Dermis microvascular lymphatic vessel endothelial cell (primary cell): ENCODE measurements at regions not wholly inside any gene's neighbourhood (a gene's known extent, or its start where the extent isn't known, plus 50 kb on each side); places are given as distances from the start of the nearest gene placed in this dataset.
"Not testable (repeated sequence)": the region's sequence is repeated elsewhere in the genome, so short reads cannot be mapped to it uniquely, and the experiment has no call there.

Experiments
- DNase-seq, 2 donors: peaks; one replicate each; pipeline versions ENCODE4 v3.0.0 to v3.0.0-alpha.2; 2010; ENCODE audit warnings: low read depth in 2 of 2

DNA sequence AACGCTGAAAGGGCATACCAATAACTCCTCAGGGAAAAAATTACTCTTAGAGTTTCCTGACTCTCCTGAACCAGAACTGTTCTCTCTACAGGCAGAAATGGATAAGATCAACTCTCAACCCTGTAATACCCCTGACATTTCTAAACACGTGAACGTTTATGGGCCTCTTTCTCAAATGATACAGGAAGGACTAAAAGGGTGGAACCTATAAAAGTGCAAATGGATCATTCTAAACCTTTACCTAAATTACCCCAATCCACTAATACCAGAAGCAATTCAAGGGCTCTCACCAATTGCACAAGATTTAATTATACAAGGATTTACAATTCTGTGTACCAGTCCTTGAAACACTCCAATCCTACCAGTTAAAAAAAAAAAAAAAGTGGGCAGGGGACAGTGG lies 98.0 kb upstream of the FAM174B start:
- no peak for DNase-seq

DNA sequence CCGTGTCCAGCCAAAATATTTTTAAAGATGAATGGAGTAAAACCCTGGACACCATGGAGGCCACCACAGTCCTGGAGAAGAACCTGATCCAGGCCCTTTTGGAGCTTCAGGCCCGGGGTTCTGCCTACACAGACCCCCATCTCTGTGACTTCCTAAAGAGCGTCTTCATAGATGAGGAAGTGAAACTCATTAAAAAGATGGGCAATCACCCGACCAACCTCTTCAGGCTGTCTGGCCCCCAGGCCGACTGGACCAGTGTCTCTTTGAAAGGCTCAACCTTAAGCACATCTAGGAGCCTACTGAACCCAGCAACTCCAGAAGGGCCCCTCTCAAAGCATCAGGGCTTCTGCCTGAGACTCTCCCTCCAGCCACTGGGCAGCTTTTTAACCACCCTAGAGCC lies 107.9 kb upstream of the FAM174B start:
- DNase-seq: no peak

DNA sequence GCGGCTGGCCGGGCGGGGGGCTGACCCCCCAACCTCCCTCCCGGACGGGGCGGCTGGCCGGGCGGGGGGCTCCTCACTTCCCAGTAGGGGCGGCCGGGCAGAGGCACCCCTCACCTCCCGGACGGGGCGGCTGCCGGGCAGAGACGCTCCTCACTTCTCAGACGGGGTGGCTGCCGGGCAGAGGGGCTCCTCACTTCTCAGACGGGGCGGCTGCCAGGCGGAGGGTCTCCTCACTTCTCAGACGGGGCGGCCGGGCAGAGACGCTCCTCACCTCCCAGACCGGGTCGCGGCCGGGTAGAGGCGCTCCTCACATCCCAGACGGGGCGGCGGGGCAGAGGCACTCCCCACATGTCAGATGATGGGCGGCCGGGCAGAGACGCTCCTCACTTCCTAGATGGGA lies 112.6 kb upstream of the FAM174B start:
- DNase-seq: not testable (repeated sequence)

DNA sequence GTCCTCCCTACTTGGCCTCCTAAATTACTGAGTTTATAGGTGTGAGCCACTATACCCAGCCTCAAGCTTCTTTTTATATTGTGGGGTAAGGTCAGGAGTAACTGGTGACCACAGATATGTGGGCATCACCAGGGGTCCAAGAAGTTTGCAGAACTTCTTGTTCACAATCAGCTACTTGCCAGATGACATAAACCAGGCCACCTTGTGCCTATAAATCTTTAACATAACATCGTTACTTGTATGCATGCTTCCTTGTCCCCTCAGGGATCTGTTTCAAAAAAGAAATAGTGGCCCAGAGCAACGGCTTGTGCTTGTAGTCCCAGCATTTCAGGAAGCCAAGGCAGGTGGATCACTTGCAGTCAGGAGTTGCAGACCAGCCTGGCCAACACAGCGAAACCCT lies 115.1 kb upstream of the FAM174B start:
- DNase-seq: no peak

DNA sequence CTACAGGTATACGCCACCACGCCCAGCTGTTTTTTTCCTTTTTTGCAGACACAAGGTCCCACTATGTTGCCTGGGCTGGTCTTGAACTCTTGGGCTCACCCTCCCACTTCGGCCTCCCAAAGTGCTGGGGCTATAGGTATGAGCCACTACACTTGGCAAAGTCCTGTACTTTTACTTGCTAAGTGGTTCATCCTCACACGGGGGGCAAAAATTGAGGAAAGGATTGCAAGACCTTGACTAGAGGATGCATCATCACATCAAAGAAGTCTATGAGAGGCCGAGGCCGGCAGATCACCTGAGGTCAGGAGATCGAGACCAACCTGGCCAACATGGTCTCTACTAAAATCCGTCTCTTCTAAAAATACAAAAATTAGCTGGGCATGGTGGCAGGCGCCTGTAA lies 116.5 kb upstream of the FAM174B start:
- DNase-seq: no peak

DNA sequence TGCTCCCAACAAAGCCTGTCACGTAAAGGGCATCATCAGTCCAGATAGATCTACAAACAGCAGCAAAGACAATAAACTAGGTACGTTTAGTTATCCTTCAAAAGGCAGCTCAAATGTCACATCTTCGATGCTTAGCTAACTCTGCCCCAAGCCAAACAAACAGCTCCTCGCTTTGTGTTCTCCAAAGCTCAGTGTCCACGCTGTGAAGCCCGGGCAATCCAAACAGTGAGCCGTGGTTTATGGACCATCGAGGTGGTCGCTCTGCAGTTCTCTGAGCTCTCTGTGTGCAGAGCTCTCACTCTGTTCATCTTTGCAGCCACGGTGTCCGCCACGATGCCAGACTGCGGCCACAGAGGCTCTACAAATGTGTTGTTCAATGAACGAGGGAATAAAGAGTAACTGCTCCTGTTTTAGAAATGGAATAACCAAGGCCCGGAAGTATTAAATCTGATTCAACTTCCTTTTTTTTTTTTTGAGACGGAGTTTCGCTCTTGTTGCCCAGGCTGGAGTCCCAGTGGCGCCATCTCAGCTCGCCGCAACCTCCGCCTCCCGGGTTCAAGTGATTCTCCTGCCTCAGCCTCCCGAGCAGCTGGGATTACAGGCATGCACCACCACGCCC lies 117.2 kb upstream of the FAM174B start:
- DNase-seq: no peak

DNA sequence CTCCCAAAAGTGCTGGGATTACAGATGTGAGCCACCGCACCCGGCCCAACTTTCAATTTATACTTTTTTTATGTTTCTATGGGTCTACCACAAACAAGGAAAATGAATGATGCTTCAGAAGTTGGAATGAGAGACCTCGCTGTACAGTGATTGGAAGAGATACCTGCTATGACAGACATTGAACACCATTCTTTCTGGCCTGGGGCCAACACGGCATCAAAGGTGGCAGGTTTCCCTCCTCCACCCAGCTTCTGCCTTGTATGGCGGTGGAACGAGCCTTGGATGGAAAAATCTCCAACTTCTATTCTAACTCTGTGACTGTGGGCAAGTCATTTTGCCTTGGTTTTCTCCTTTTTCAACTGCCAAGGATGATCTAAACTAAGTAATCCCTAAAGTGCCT lies 117.8 kb upstream of the FAM174B start:
- DNase-seq: no peak

DNA sequence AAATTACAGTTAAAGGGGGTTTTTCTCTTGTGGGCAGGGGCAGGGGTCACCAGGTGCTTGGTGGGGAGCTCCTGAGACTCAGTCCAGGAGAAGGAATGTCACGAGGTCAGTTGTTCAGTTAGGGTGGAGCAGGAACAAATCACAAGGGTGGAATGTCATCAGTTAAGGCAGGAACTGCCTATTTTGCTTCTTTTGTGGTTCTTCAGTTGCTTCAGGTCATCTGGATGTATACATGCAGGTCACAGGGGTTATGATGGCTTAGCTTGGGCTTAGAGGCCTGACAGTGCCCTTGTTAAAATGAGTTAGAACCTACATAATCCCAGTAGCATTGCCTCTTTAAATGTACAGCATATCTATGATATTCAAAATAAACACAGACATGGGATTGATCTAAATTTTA lies 120.2 kb upstream of the CHD2 start:
- DNase-seq: no peak

DNA sequence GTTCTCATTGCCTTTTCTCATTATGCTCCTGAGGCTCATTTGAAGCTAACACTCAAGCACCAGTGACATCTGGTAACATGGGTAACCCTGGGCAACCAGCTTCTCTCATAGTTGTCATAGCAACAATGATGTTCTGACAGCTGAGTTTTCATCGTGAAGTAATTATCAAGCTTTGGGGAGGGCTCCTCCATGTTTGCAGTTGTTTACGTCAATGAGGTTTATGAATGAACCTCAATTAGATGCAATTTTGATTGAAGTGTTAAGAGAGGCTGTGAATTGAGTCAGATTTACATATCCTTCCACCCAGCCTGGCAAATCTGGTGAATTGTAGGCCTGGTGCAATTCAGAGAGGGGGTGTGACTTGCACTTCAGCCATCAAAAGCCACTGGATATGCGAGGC lies 119.3 kb upstream of the CHD2 start:
- no peak for DNase-seq

DNA sequence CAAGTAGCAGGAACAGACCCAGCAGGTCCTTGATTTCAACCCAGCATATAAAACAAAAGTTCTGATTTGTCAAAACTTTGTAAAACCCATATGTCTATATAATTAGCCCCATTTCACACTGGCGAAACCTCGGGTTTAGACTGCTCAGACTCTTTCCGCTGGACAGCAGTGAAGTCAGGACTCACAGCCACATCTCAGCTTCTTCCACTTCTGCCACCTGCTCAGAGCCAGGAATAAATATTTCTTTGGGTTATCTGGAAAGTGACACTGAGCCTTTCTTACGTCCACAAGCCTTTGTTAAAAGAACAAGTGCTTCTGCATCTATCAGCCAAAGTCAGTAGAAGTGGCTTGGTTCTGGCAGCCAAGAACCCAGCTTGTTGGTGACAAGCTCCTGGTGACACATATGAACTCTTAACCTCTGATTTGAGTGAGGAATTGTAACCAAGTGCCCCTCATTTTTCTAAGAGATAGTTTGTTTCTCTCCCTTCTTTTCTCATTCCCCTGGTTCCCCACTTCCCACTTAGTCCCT lies 118.1 kb upstream of the CHD2 start:
- no peak for DNase-seq

DNA sequence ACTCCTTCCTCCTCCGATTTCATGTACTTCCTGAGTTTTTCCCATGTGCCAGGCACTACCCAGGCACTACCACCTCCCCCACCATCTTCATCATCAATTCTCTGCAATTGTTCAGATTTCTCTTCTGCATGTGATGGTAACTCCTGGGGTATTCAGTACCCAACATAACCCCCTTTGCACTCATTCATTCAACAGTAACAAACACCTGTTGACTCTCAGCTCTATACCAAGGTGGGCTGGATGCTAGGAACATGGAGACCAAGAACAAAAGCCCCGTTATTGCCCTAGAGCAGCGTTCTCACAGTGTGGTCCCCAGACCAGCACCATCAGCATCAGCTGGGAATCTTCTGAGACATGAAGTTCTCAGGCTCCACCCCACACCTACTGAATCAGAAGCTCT lies 113.0 kb upstream of the CHD2 start:
- no peak for DNase-seq

DNA sequence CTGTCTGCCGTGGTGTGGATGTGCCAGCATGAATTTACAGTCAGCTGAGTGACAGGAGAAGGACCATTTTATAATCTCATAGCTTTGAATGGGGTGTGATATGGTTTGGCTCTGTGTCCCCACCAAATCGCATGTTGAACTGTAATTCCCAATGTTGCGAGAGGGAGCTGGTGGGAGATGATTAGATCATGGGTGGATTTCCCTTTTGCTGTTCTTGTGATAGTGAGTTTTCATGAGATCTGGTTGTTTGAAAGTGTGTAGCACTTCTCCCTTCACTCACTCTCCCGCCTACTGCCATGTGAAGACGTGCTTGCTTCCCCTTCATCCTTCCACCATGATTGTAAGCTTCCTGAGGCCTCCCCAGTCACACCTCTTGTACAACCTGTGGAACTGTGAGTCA lies 111.9 kb upstream of the CHD2 start:
- no peak for DNase-seq

DNA sequence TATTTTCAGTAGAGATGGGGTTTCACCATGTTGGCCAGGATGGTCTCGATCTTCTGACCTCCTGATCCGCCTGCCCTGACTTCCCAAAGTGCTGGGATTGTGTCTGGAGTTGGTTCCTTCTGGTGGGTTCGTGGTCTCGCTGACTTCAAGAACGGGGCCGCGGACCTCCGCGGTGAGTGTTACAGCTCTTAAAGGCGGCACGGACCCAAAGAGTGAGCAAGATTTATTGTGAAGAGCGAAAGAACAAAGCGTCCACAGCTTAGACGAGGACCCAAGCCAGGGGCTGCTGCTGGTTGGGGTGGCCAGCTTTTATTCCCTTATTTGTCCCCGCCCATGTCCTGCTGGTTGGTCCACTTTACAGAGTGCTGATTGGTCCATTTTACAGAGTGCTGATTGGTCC lies 111.3 kb upstream of the CHD2 start:
- DNase-seq: not testable (repeated sequence)

DNA sequence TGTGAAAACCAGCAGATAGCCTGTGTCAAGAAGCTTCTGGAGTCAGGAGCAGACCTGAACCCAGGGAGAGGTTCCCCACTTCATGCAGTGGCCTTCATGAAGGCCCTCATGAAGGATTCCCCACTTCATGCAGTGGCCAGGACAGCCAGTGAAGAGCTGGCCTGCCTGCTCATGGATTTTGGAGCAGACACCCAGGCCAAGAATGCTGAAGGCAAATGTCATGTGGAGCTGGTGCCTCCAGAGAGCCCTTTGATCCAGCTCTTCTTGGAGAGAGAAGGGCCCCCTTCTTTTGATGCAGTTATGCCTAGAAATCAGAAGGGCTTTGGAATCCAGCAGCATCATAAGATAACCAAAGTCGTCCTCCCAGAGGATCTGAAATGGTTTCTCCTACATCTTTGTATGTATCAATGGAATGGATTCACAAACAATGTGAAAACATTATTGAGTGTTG lies 103.9 kb upstream of the CHD2 start:
- DNase-seq: no peak

DNA sequence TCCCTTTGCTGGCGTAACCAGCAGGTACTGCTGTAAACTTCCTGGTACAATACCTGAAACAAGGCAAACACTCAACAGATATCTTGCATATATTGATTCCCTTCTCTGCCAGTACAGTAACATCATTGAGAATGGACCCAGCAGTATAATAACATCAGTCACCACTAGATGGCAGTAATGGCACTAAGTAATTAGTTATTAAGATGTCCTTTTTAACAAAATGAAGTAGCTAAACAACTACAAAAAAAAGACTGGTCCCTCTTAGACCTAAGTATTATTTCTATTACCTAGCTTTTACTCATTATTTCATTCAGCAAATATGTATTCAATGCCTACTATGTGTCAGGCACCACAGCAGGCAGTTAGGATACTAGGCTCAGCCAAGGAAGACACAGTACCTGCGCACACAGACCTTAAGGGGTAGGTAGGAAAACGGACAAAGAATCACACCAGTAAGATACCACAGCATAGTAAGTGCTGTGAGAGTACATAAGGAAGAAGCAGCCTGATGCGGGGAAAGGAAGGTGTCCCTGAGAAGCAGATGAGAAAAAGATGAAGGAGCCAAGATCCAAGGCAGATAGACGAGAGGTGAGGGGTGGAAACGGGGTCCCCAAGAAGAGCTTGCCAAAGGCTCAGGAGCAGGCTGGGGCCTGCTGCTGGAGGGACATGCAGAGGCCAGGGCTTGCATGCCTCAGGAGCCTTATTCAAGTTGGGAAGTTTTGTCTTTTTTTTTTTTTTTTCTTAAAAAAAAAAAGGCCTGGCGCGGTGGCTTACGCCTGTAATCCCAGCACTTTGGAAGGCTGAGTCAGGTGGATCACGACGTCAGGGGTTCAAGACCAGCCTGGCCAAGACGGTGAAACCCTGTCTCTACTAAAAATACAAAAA lies 102.7 kb upstream of the CHD2 start:
- peak; percentile 68 to 79 for DNase-seq

DNA sequence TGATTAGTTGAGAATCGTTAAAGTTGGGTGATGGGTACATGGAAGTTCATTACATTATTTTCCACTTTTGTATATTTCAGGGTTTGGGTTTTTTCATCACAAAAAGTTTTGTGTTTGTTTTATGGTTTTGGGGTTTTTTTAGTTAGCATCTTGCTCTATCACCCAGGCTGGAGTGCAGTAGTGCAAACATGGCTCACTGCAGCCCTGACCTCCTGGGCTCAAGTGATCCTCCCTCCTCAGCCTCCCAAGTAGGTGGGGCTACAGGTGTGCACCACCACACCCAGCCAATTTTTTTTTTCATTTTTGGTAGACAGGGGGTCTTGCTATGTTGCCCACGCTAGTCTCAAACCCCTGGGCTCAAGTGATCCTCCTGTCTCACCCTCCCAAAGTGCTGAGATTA lies 100.1 kb upstream of the CHD2 start:
- DNase-seq: no peak

DNA sequence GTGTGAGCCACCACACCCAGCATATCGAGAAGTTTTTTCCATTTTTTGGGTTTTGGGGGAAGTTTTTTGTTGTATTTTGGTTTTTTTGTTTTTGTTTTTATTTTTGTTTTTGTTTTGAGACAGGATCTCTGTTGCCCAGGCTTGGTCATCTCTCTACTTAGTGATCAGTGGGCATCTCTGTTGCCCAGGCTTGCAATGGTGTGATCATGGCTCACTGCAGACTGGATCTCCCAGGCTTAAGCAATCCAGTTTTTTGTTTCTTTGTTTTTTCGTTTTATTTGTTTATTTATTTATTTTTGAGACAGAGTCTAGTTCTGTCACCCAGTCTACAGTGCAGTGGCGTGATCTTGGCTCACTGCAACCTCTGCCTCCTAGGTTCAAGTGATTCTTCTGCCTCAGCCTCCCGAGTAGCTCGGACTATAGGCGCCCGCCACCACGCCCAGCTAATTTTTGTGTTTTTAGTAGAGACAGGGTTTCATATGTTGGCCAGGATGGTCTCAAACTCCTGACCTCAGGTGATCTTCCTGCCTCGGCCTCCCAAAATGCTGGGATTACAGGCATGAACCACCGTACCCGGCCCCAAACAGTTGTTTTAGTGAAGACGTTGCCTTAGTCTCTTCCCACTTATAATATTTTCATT lies 99.6 kb upstream of the CHD2 start:
- DNase-seq: not testable (repeated sequence)

DNA sequence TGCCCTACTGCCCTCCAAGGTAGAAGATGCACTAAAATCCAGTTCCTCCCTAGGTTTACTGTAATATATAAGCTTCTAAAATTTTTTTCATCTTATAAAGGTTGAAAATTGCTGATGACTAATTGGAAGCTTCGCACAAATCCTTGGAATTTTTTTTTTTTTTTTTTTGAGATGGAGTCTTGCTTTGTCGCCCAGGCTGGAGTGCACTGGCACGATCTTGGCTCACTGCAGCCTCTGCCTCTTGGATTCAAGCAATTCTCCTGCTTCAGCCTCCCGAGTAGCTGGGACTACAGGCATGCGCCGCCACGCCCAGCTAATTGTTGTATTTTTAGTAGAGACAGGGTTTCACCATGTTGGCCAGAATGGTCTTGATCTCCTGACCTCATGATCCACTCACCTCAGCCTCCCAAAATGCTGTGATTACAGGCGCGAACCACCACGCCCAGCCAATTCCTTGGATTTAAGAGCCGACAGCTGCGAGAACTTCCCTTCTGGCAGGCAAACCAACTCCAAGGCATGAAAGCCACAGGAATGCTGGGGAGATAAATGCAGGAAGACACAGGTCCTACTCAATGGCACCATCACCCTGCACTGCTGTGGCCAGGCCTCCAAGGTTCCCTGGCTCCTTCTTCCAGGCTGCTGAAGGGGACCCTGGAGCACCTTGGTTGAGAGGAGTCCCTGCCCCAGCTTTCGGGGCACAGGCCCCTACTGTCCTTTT lies 98.9 kb upstream of the CHD2 start:
- not testable (repeated sequence) for DNase-seq

DNA sequence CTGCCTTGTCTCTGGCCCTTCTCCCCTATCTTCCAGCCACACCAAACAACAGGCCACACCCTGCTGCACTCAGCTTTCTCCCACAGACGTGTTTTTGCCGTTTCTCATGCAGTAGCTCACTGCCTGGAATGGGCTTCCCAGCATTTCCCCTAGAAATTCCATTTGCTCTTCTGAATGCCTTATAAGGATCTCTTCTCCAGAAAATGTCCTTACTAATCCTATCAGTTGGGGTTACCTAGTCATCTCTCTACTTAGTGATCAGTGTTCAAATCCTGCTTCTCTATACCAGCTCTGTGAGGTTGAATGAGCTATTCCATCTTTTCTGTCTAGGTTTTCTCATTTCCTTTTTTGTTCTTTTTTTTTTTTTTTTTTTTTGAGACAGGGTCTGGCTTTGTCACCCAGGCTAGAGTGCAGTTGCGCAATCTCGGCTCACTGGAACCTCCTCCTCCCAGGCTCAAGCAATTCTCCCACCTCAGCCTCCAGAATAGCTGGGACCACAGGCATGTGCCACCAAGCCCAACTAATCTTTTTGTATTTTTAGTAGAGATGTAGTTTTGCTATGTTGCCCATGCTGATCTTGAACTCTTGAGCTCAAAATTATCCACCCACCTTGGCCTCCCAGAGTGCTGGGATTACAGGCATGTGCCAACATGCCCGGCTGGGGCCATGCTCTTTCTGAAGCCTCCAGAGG lies 98.2 kb upstream of the CHD2 start:
- no peak for DNase-seq

DNA sequence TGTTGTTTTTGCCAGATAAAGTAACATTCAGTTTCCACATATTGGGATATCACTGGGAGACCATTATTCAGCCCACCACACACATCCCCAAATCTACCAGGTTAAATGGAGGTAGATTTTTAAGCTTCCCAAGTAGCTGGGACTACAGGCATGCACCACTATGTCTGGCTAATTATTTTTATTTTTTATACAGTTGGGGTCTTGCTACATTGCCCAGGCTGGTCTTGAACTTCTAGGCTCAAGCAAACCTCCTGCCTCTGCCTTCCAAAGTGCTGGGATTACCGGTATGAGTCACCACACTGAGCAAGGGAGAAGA lies 96.6 kb upstream of the CHD2 start:
- no peak for DNase-seq

DNA sequence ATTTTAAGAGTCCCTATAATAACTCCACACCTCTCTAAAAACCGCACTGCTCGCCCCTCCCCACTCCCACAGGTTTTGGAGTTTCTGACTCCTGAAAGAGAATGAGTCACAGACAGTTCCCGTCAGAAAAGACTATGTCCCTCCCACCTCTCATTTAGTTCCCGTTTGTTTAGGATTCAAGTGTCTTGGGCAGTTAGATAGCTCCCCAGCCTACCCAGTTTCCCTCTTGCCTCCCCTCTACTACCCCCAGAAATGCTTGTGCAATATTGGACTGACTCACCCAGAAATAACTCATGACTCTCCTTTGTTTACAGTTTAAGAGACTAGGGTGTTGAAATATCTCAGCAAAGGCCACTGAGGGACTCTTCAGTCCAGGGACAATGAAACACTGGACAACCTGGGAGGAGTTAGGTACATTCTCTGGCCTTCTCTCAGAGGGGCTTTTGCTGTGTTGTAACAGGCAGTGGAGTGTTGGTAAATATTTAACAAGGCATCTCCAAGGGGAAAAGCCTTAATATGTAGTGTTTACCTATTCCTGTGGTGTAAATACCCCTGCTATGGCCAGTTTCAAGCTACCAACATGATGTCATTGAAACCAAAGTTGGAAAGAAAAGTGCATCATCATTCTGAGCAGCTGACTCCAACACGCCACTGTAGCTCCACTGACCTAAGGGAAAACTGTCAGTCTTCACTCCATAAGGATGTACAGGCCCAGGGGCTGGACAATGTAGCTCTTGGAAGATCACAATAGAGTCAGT lies 96.1 kb upstream of the CHD2 start:
- DNase-seq: peak; percentile 37 to 70
